Osteoblast (primary cell): ENCODE measurements at regions not wholly inside any gene's neighbourhood (a gene's known extent, or its start where the extent isn't known, plus 50 kb on each side); places are given as distances from the start of the nearest gene placed in this dataset.

Experiments
- DNase-seq: peaks from one replicate; pipeline ENCODE4 v3.0.0; 2011; ENCODE audit warnings: low spot score, mixed read lengths; ENCODE audit not compliant: insufficient read length; ENCODE audit errors: missing footprints
- H2AFZ ChIP-seq: 2 replicates; pipeline ENCODE4 v1.6.0; 2011; ENCODE audit warnings: mild to moderate bottlenecking, low read length
- H3K27ac ChIP-seq: 2 replicates; pipeline ENCODE4 v1.5.1; 2011; ENCODE audit warnings: mild to moderate bottlenecking, low read depth, low read length, moderate library complexity
- H3K27me3 ChIP-seq: 2 replicates; pipeline ENCODE4 v1.6.0; 2012; ENCODE audit warnings: mild to moderate bottlenecking, control low read depth, inconsistent platforms, low read length, moderate library complexity; ENCODE audit not compliant: insufficient read depth
- H3K36me3 ChIP-seq: 2 replicates; pipeline ENCODE4 v1.5.1; 2011; ENCODE audit warnings: mild to moderate bottlenecking, low read length, control low read depth, moderate library complexity; ENCODE audit not compliant: insufficient read depth
- H3K4me1 ChIP-seq: 2 replicates; pipeline ENCODE4 v1.5.1; 2011; ENCODE audit warnings: mild to moderate bottlenecking, low read length, control low read depth, moderate library complexity; ENCODE audit not compliant: insufficient read depth
- H3K4me2 ChIP-seq: 2 replicates; pipeline ENCODE4 v1.6.0; 2011; ENCODE audit warnings: mild to moderate bottlenecking, low read length; ENCODE audit not compliant: insufficient read depth
- H3K4me3 ChIP-seq: fragments of 200-600 bp; sonication (generic); 3 replicates; pipeline ENCODE4 v1.5.1; 2012; ENCODE audit warnings: mild to moderate bottlenecking, low read length, inconsistent platforms; ENCODE audit not compliant: insufficient read depth
- H3K79me2 ChIP-seq: 2 replicates; pipeline ENCODE4 v1.6.0; 2012; ENCODE audit warnings: mild to moderate bottlenecking, low read length, control low read depth, inconsistent platforms; ENCODE audit not compliant: insufficient read depth
- H3K9me3 ChIP-seq: 2 replicates; pipeline ENCODE4 v1.5.1; 2011; ENCODE audit warnings: low read depth, low read length, control low read depth
- H4K20me1 ChIP-seq: 2 replicates; pipeline ENCODE4 v1.6.0; 2012; ENCODE audit warnings: mild to moderate bottlenecking, low read length, control low read depth; ENCODE audit not compliant: insufficient read depth
- TF ChIP-seq, protein P1 (sequence below): IDR thresholded peaks from 2 replicates; pipeline ENCODE4 v1.5.1; 2011; ENCODE audit warnings: mild to moderate bottlenecking, low read depth, low read length, moderate library complexity; ENCODE audit errors: extremely low read depth

DNA sequence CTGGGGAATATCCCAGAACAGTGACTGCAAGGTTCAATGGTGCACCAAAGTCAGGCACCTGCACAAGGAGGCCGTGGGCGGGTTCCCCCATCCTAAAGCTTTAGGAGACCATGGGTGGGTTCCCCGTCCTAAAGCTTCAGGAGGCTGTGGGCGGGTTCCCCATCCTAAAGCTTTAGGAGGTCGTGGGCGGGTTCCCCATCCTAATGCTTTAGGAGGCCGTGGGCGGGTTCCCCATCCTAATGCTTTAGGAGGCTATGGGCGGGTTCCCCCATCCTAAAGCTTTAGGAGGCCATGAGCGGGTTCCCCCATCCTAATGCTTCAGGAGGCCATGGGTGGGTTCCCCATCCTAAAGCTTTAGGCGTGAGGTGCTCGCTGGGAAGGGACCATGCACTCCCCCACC lies 313.3 kb downstream of the FOXL1 start:
- no peak for DNase-seq
- Histone ChIP-seq H3K79me2 (no peaks in the 10 kb centered on the region), H4K20me1 (no peaks in the 10 kb centered on the region), H2AFZ (no peak overlapping the region), H3K4me3 (no peak overlapping the region), H3K27me3 (peaks cover 9% of the 10 kb centered on the region), H3K36me3 (no peaks in the 10 kb centered on the region), H3K9me3 (no peaks in the 10 kb centered on the region), H3K27ac (no peak overlapping the region), H3K4me1 (no peaks in the 10 kb centered on the region), H3K4me2 (no peak overlapping the region)
- TF ChIP-seq, protein P1, sequence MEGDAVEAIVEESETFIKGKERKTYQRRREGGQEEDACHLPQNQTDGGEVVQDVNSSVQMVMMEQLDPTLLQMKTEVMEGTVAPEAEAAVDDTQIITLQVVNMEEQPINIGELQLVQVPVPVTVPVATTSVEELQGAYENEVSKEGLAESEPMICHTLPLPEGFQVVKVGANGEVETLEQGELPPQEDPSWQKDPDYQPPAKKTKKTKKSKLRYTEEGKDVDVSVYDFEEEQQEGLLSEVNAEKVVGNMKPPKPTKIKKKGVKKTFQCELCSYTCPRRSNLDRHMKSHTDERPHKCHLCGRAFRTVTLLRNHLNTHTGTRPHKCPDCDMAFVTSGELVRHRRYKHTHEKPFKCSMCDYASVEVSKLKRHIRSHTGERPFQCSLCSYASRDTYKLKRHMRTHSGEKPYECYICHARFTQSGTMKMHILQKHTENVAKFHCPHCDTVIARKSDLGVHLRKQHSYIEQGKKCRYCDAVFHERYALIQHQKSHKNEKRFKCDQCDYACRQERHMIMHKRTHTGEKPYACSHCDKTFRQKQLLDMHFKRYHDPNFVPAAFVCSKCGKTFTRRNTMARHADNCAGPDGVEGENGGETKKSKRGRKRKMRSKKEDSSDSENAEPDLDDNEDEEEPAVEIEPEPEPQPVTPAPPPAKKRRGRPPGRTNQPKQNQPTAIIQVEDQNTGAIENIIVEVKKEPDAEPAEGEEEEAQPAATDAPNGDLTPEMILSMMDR, result no peak

DNA sequence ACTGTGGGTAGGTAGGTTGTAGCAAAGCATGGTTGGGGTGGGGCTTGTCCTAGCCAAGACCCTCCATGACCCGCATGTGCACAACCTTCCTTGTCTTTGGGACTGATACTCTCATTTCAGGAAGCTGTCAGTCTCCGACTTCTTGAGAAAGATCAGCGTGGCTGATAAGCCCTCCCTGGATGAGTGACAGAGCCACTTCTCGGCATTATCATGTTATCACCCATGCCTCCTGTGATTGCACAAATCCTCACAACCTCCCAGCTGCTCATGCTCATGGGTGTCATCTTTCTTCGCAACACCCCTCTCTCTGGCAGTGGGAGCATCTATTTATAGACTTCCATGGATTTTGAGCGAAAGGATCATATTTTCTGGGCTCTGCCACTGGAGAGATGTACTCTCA lies 314.2 kb downstream of the FOXL1 start:
- TF ChIP-seq, protein P1, result no peak
- Histone ChIP-seq H3K4me2 (no peak overlapping the region), H3K4me3 (no peak overlapping the region), H2AFZ (no peak overlapping the region), H4K20me1 (no peaks in the 10 kb centered on the region), H3K27ac (no peak overlapping the region), H3K79me2 (no peaks in the 10 kb centered on the region), H3K27me3 (peaks cover 9% of the 10 kb centered on the region), H3K4me1 (no peaks in the 10 kb centered on the region), H3K9me3 (no peaks in the 10 kb centered on the region), H3K36me3 (no peaks in the 10 kb centered on the region)
- no peak for DNase-seq

DNA sequence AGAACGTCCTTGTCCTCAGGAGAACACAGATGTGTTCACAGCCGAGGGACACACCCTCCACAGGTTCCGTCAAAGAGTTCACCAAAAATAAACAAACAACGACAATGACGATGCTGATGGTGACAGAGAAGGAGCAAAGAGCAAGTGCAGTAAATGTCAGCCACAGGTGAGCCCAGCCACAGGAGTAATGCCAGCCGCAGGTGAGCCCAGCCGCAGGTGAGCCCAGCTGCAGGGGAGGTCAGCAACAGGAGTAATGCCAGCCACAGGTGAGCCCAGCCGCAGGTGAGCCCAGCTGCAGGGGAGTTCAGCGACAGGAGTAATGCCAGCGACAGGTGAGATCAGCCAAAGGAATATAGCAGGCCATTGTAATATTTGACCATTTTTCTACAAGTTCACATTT lies 315.2 kb downstream of the FOXL1 start:
- no peaks in the 10 kb centered on the region for H3K4me1 ChIP-seq
- no peaks in the 10 kb centered on the region for H3K9me3 ChIP-seq
- no peak overlapping the region for H2AFZ ChIP-seq
- H4K20me1 ChIP-seq, result no peaks in the 10 kb centered on the region
- H3K79me2 ChIP-seq, result no peaks in the 10 kb centered on the region
- no peak overlapping the region for H3K27ac ChIP-seq
- peaks cover 9% of the 10 kb centered on the region for H3K27me3 ChIP-seq
- TF ChIP-seq, protein P1, result no peak
- no peaks in the 10 kb centered on the region for H3K36me3 ChIP-seq
- no peak for DNase-seq
- no peak overlapping the region for H3K4me2 ChIP-seq
- H3K4me3 ChIP-seq, result no peak overlapping the region

DNA sequence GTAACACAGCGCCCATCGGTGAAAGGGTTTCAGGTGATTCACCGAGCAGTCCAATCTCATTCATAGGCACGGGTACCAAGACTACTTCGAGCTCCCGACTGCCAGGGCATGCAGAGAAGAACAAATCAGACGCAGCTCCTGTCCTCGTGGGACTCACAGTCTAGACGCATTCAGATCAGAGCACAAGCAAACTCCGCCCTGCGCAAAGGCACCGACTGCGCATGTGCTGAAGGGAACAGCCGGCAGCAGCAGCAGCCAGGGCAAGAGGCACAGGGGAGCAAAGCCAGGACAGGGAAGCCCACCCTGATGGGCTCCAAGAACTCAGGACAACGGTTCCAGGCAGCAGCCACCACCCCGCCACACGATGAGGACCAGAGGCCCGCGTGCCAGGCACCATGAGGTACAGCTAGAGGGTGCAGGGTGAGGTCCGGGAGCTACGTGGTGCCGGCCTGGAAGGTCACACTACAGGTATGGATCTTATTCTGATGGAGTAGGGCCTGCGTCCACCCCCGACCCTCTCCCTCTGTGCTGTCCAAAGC lies 315.7 kb downstream of the FOXL1 start:
- H3K36me3 ChIP-seq, result no peaks in the 10 kb centered on the region
- TF ChIP-seq, protein P1, result no peak
- no peak overlapping the region for H2AFZ ChIP-seq
- DNase-seq, result no peak
- no peak overlapping the region for H3K4me2 ChIP-seq
- no peaks in the 10 kb centered on the region for H3K9me3 ChIP-seq
- H3K4me1 ChIP-seq, result peaks cover 1% of the 10 kb centered on the region
- H4K20me1 ChIP-seq, result no peaks in the 10 kb centered on the region
- no peak overlapping the region for H3K4me3 ChIP-seq
- H3K27ac ChIP-seq, result no peak overlapping the region
- H3K79me2 ChIP-seq, result no peaks in the 10 kb centered on the region
- peaks cover 9% of the 10 kb centered on the region for H3K27me3 ChIP-seq
